NCI-H446 (cell line): ENCODE measurements at regions not wholly inside any gene's neighbourhood (a gene's known extent, or its start where the extent isn't known, plus 50 kb on each side); places are given as distances from the start of the nearest gene placed in this dataset.

ENCODE experiments used
- DNase-seq, 2 experiments: peaks; one replicate each; lab custom pipeline; 2025; lab: John Stamatoyannopoulos, UW

DNA sequence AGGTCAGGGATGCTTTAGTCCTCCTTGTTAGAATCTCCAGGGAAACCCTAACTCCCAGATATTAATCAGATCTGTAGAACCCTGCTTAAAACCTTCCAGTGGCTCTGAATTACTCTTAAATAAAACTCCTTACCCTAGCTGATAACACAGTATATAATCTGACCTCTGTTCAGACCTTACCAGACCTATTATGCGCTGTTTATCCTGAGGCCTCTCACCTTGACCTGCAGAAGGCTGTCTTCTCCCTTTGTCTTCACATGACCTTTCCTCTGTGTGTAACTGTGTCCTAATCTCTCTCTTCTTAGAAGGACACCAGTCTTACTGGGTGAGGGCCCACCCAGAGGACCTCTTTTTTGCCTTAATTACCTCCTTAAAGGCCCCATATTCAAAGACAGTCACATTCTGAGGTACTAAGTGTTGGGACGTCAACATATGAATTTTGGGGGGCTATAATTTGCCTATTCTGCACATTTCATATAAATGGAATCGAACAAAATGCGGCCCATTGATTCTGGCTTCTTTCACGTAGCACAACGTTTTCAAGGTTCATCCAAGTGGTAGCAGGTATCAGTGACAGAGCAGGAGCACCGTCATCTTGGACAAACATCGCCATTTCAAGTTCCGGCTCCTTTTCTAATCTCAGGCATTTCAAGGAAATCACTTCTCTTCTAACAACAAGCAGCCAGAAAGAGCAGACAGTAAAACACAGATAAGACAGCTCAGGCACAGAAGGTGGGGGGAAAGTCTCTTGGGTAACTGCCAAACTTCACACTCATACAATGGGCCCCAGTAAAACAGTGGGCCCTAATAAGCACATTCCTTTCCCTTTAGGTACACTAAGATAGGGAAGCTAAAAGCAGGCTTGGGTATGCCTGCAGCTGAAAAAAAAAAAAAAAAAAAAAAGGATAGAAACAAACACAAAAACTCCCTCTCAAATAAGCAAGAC lies 200.2 kb upstream of the NUDT4 start:
- no peak for DNase-seq

DNA sequence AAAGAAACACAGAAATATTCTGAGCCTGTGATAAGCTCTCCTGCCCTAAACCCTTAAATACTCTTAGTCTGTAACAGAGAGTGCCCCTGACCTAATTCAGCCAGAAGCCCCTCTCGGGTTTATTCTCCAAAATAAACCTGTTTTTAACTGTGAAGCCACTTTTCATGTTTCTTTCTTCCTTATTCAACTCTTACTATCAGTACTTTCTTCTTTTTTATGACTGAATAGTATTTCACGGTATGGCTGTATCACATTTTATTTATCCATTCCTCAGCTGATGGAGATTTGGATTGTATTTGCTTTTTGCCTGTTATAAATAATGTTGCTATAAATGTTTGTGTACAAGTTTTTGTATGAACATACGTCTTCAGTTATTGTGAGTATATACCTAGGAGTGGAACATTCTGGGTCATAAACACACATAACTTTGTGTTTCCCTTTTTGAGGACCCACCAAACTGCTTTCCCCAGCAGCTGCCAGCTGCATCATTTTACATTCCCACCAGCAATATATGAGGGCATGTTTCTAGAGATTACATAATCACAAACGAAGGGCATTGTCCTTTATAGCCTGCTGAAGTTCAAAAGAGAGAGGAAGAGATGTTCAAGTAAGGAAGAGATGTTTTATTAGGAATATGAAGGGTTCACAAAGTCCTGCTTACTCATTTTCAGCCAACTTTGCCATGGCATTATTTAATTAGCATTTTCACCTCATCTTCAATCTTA lies 199.4 kb upstream of the NUDT4 start:
- no peak for DNase-seq

DNA sequence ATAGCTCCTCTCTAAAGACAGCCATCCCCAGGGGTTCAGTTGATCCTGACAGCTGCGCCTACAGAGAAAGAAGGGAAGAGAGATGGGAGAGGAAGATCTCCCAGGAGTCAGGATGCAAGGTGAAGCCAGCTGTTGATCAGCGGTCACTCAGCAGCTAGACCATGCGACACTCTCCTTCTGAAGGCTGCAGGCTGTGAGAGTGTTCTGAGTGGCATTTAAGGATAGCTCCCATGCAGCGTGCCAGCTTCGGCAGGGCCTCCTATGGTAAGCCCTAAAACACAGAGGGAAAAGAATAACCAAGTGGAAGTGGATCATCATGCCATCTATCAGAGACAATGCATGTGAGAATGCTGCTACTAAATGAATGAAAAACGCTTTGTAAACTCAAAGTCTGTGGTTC lies 197.9 kb upstream of the NUDT4 start:
- DNase-seq: no peak

DNA sequence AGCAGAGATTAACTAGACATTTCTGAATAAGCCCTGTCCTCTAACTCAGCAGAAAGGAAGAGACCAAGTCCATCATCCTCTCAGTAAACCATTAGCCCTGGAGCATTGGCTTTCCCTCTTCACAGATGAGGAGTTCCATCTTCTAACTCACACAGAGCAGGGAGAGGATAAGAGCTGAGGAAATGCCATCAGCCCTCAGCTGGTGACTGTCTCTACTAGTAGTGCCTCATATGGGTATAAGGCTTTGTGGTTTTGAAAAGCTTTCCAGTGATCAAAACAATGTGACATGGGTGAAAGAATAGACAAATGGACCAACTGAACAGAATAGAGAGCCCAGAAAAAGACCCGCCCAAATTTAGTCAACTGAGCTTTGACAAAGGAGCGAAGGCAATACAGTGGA lies 197.2 kb upstream of the NUDT4 start:
- no peak for DNase-seq

- no peak for DNase-seq
These were observed 196.2 kb upstream of the NUDT4 start for GRCh38 chr12:93181409-93181965.

GRCh38 chr12:93183940-93184671 lies 193.6 kb upstream of the NUDT4 start:
- DNase-seq: peak in 1 of 2 experiments; percentile 34

GRCh38 chr12:93184672-93185368 lies 192.9 kb upstream of the NUDT4 start:
- no peak for DNase-seq

DNA sequence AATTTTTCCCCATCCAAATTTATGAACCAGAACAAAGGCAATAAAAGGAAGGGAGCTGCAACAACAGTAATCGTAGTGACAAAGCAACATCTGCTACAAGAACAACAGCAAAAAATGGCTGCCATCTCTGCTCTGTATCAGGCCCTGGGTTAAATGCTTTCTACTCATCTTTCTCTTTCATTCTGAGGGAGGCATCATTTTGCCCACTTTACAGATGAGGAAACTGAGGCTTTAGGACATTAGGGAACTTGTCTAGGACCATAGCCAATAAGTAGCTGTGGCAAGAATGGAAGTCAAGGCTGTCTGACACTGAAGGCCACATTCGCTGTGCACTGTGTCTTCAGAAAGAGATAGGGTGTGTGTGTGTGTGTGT lies 192.4 kb upstream of the NUDT4 start:
- no peak for DNase-seq

DNA sequence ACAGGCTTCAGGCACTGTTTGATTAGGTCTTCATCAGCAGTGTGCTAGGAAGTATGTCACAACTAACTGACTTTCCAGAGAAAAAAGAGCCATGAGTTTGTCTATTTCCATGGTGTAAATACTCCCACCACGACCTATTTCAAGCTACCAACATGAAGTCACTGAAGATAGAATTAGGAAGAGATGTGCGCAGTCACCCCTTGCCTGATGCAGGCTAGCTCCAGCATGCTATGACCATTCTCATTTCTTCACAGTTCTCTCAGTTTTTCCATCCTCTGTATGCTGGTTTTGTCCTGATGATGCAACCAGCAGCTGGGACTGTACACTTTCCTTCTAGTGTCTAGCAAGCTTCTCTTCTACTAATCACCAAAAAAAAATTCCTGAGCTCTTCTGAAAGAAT lies 191.6 kb upstream of the NUDT4 start:
- no peak for DNase-seq

- DNase-seq: no peak
These were observed 191.1 kb upstream of the NUDT4 start for GRCh38 chr12:93186621-93187020.

DNA sequence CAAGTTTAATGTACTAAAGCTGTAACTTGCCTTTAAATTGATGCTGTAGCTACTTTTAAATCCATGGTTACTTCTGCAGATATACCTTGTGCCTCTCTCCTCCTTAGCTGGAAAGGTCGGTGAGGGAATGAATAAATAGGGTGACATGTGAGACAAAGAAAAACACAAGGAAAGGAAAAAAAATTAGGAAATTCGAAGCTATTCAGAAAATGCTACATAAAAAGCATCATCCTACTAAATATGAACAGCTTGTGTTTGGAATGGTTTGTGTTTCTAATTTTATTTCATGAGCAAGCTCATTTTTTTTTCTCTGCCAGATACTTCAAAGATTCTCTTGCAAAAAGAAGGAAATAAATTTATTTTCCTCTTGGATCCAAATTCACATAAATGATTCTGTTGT lies 186.3 kb upstream of the NUDT4 start:
- DNase-seq: no peak

- no peak for DNase-seq
These were observed 185.8 kb upstream of the NUDT4 start for GRCh38 chr12:93191956-93192355.

DNA sequence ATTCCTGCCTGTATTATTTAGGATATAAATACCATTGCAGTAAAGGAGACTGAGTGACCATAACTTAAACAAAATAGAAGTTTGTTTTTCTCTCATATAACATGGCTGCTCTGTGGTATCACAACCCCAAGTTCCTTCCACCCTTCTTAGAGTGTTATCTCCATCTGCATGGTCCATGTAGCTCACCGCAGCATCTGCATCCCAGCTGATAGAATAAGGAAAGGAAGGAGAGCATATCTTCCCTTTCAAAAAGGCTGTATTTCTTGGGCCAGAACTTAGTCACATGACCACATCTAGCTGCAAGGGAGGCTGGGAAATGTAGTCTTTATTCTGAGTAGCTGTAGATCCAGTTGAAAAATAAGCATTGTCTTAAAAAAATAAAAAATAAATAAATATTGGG lies 184.8 kb upstream of the NUDT4 start:
- no peak for DNase-seq

GRCh38 chr12:93195511-93195910 lies 182.2 kb upstream of the NUDT4 start:
- DNase-seq: no peak

GRCh38 chr12:93197067-93197593 lies 180.6 kb upstream of the NUDT4 start:
- DNase-seq: no peak

- DNase-seq: no peak
These were observed 179.6 kb upstream of the NUDT4 start for GRCh38 chr12:93198086-93198485.

DNA sequence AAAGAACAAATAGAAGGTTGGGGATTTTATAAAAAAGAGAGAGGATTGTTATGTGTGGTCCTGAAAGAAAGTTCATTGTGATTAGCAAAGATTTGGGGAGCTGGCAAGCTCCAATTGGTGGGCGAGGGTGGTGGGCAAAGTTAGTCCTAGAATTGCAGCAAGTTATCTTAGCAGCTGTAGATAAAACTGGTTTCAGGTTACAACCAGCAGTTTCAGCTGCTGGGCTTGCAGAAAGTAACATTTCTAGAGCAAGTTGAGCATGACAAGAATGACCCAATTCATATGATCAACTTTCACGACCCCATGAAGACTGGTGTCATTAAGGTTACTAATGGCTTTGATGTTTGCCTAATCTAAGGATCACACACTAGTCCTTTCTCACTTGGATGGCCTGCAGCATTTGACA lies 177.9 kb upstream of the NUDT4 start:
- no peak for DNase-seq

DNA sequence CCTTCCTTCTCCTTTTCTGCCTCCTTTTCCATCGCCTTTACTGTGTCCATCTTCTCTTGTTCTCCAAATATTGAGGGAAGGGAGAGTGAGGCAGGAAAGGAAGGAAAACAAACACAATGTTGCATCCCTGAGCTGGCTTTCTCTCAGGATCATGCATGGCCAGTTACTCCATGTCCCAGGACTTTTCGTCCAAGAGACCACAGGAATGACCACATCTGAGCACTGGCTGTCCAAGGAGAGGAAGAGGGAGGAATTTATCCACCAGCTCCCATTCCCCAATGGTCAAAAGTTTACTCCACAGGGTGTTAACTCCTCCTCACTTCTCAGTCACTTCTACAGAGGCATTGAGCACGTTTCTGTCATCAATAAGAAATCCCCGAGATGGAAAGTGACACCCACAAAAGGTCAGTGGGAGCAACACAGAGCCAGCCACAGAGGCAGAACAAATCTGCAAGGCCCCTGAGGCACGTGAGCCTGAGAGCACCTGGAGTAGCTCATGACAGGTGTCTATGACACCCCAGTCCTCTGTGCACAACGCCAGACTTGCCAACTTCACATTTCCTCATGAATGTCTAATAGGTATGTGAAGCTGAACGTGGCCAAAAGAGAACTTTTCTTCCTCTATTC lies 177.3 kb upstream of the NUDT4 start:
- DNase-seq: no peak

GRCh38 chr12:93201990-93202389 lies 175.7 kb upstream of the NUDT4 start:
- DNase-seq: no peak

- DNase-seq: no peak
These were observed 175.0 kb upstream of the NUDT4 start for GRCh38 chr12:93202688-93203087.

DNA sequence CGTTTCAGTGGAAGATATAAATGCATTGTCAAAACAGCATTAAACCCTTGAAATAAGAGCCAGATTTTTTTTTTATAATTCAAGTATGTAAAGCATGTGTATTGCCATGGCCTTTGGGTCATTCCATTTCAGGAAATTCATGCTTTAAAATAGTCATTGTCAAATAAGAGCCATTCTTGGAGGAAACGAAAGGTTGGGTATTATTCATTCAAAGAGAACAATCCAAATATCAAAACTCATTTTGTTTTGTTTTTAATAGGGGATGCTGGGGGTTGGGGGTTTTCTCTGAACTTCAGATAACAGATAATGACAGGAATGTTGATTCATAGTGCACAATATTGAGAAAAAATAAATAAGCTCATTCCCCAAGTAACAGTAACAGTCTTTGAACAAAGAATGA lies 174.4 kb upstream of the NUDT4 start:
- DNase-seq: no peak
